PC-9 (cell line): ENCODE measurements at regions not wholly inside any gene's neighbourhood (a gene's known extent, or its start where the extent isn't known, plus 50 kb on each side); places are given as distances from the start of the nearest gene placed in this dataset.
"Not testable (repeated sequence)": the region's sequence is repeated elsewhere in the genome, so short reads cannot be mapped to it uniquely, and the experiment has no call there.

Experiments
- BruUV-seq: library from RNA; stranded (reverse); fragments of 400-500 nt; replicated peaks from 2 replicates; lab custom pipeline; 2021; lab: Mats Ljungman, UMichigan
- CTCF ChIA-PET: fragments of 300-600 bp; sonication (Branson Sonifier 250); formaldehyde crosslinking; loops from one replicate; lab custom pipeline; 2022; ENCODE audit warnings: antibody characterized with exemption; lab: Charles Lee
- POLR2A ChIA-PET: fragments of 300-600 bp; sonication (Branson Sonifier 250); formaldehyde crosslinking; loops from one replicate; lab custom pipeline; 2022; ENCODE audit warnings: antibody characterized with exemption; ENCODE audit not compliant: unreplicated experiment; lab: Charles Lee
- DNase-seq, 2 experiments: peaks; one replicate each; pipeline versions ENCODE4 v3.0.0 to v3.0.0-alpha.2; 2015 to 2022; ENCODE audit warnings: mixed read lengths in 1 of 2
- H2AFZ ChIP-seq: fragments of 200-600 bp; sonication (generic); 2 replicates; pipeline ENCODE4 v1.8.1; 2017; ENCODE audit warnings: antibody characterized with exemption
- H3F3A ChIP-seq: fragments of 200-600 bp; sonication (generic); 2 replicates; pipeline ENCODE4 v1.8.1; 2017; ENCODE audit warnings: antibody characterized with exemption, mild to moderate bottlenecking, low read depth; ENCODE audit not compliant: insufficient read depth
- H3K27ac ChIP-seq: fragments of 200-600 bp; sonication (generic); 2 replicates; pipeline ENCODE4 v1.6.1; 2016; ENCODE audit warnings: mixed run types
- H3K27me3 ChIP-seq: fragments of 200-600 bp; sonication (generic); 2 replicates; pipeline ENCODE4 v1.6.1; 2016; ENCODE audit warnings: low read depth, mixed run types; ENCODE audit not compliant: insufficient read depth
- H3K36me3 ChIP-seq: fragments of 200-600 bp; sonication (generic); 2 replicates; pipeline ENCODE4 v1.6.1; 2016; ENCODE audit warnings: low read depth, mixed run types
- H3K4me1 ChIP-seq: fragments of 200-600 bp; sonication (generic); replicated peaks from 2 replicates; pipeline ENCODE4 v1.6.1; 2016; ENCODE audit warnings: mixed run types; ENCODE audit not compliant: insufficient read depth
- H3K4me2 ChIP-seq: fragments of 200-600 bp; sonication (generic); 2 replicates; pipeline ENCODE4 v1.6.1; 2017; ENCODE audit warnings: mixed run types
- H3K4me3 ChIP-seq: fragments of 200-600 bp; sonication (generic); 2 replicates; pipeline ENCODE4 v1.6.1; 2016; ENCODE audit warnings: mixed run types
- H3K79me2 ChIP-seq: fragments of 200-600 bp; sonication (generic); 2 replicates; pipeline ENCODE4 v1.6.1; 2017; ENCODE audit warnings: low read depth, mixed run types
- H3K9me2 ChIP-seq: fragments of 200-600 bp; sonication (generic); 2 replicates; pipeline ENCODE4 v1.8.1; 2017; ENCODE audit warnings: mild to moderate bottlenecking; ENCODE audit not compliant: insufficient read depth
- H3K9me3 ChIP-seq: fragments of 200-600 bp; sonication (generic); 2 replicates; pipeline ENCODE4 v1.8.1; 2016; ENCODE audit warnings: low read depth; ENCODE audit not compliant: insufficient read depth
- H4K20me1 ChIP-seq: fragments of 200-600 bp; sonication (generic); 2 replicates; pipeline ENCODE4 v1.8.1; 2017; ENCODE audit not compliant: insufficient read depth
- CTCF ChIP-seq: fragments of 200-600 bp; sonication (generic); conservative IDR thresholded peaks from 2 replicates; pipeline ENCODE4 v1.6.1; 2017; ENCODE audit warnings: mixed run types, antibody characterized with exemption, mild to moderate bottlenecking, moderate library complexity
- EZH2 ChIP-seq: fragments of 200-600 bp; sonication (generic); IDR thresholded peaks from 2 replicates; pipeline ENCODE4 v1.8.0; 2017; ENCODE audit warnings: antibody characterized with exemption, low read depth
- intact Hi-C: fragments of 100-400 bp; cut with micrococcal nuclease; formaldehyde crosslinking; loops from one replicate; pipeline ENCODE4 v1.10.0; 2022; ENCODE audit not compliant: unreplicated experiment

GRCh38 chr5:101782352-101783103 lies 513.6 kb downstream of the SLCO4C1 start:
- peaks cover 6% of the 10 kb centered on the region; the same call in 1 of the 2 replicates for H3K9me2 ChIP-seq
- H3K36me3 ChIP-seq: no peaks in the 10 kb centered on the region
- no peak for DNase-seq
- no peaks in the 10 kb centered on the region for H3K4me1 ChIP-seq
- H3K27me3 ChIP-seq: no peaks in the 10 kb centered on the region
- no TSS peak for BruUV-seq
- H3K79me2 ChIP-seq: no peaks in the 10 kb centered on the region
- H3K4me2 ChIP-seq: no peak overlapping the region
- intact Hi-C loops: no loop called here
- H3K27ac ChIP-seq: no peak overlapping the region
- no peaks in the 10 kb centered on the region for H4K20me1 ChIP-seq
- no peak overlapping the region for H2AFZ ChIP-seq
- CTCF ChIA-PET: no interaction called here
- H3K4me3 ChIP-seq: no peak overlapping the region
- no peaks in the 10 kb centered on the region for H3K9me3 ChIP-seq
- TF ChIP-seq CTCF: no peak
- no peak for TF ChIP-seq EZH2
- no peaks in the 10 kb centered on the region for H3F3A ChIP-seq
- POLR2A ChIA-PET: interaction anchor here (0.7 kb wide), 1 partner anchor 722 kb away, joined by 3 read pairs; no protein-coding TSS in a partner anchor

- DNase-seq: no peak
- H3K4me3 ChIP-seq: no peak overlapping the region
- no peaks in the 10 kb centered on the region for H3K9me3 ChIP-seq
- no peaks in the 10 kb centered on the region for H3K79me2 ChIP-seq
- H3K27ac ChIP-seq: no peak overlapping the region
- no peak overlapping the region for H3K4me2 ChIP-seq
- no peak overlapping the region for H2AFZ ChIP-seq
- H3F3A ChIP-seq: no peaks in the 10 kb centered on the region
- TF ChIP-seq CTCF (no peak), EZH2 (no peak)
- H3K4me1 ChIP-seq: no peaks in the 10 kb centered on the region
- no TSS peak for BruUV-seq
- H3K27me3 ChIP-seq: no peaks in the 10 kb centered on the region
- ChIA-PET POLR2A (no interaction called here), CTCF (no interaction called here)
- intact Hi-C loops: no loop called here
- H3K36me3 ChIP-seq: no peaks in the 10 kb centered on the region
- no peaks in the 10 kb centered on the region for H4K20me1 ChIP-seq
- no peaks in the 10 kb centered on the region for H3K9me2 ChIP-seq
Measured at GRCh38 chr5:101751105-101751504, 545.0 kb downstream of the SLCO4C1 start.

- BruUV-seq, H3K9me2 ChIP-seq, H2AFZ ChIP-seq, intact Hi-C loops, H3K27me3 ChIP-seq, H4K20me1 ChIP-seq, H3K9me3 ChIP-seq, H3K4me2 ChIP-seq, H3K4me3 ChIP-seq, H3K27ac ChIP-seq, POLR2A ChIA-PET, H3K79me2 ChIP-seq, DNase-seq, H3K4me1 ChIP-seq, H3K36me3 ChIP-seq, H3F3A ChIP-seq, CTCF ChIA-PET: not testable (repeated sequence)
Measured at GRCh38 chr5:101743000-101743399, 553.1 kb downstream of the SLCO4C1 start.
